Parathyroid adenoma (tissue), 2 donors: ENCODE measurements at regions not wholly inside any gene's neighbourhood (a gene's known extent, or its start where the extent isn't known, plus 50 kb on each side); places are given as distances from the start of the nearest gene placed in this dataset.
"Not testable (repeated sequence)": the region's sequence is repeated elsewhere in the genome, so short reads cannot be mapped to it uniquely, and the experiment has no call there.

Experiments used
- H2AFZ ChIP-seq: fragments of 300-600 bp; sonication (generic); one replicate; pipeline ENCODE4 v1.7.0; 2017; ENCODE audit warnings: antibody characterized with exemption, mild to moderate bottlenecking
- H3K27ac ChIP-seq: fragments of 300-600 bp; sonication (generic); one replicate; pipeline ENCODE4 v1.7.0; 2017
- H3K27me3 ChIP-seq: fragments of 300-600 bp; sonication (generic); one replicate; pipeline ENCODE4 v1.7.0; 2017; ENCODE audit warnings: low read length; ENCODE audit not compliant: control insufficient read depth, insufficient read depth
- H3K36me3 ChIP-seq: fragments of 300-600 bp; sonication (generic); one replicate; pipeline ENCODE4 v1.7.0; 2017; ENCODE audit warnings: low read length; ENCODE audit not compliant: control insufficient read depth, insufficient read depth
- H3K4me1 ChIP-seq: fragments of 300-600 bp; sonication (generic); one replicate; pipeline ENCODE4 v1.7.0; 2017; ENCODE audit warnings: control low read depth
- H3K4me2 ChIP-seq: fragments of 300-600 bp; sonication (generic); one replicate; pipeline ENCODE4 v1.7.0; 2017; ENCODE audit warnings: low read length
- H3K4me3 ChIP-seq: fragments of 300-600 bp; sonication (generic); one replicate; pipeline ENCODE4 v1.7.0; 2017; ENCODE audit warnings: low read depth, low read length
- H3K79me2 ChIP-seq: fragments of 300-600 bp; sonication (generic); one replicate; pipeline ENCODE4 v1.7.0; 2017; ENCODE audit warnings: control low read depth
- H3K9ac ChIP-seq: fragments of 300-600 bp; sonication (generic); one replicate; pipeline ENCODE4 v1.7.0; 2017; ENCODE audit warnings: mild to moderate bottlenecking
- H3K9me3 ChIP-seq: fragments of 300-600 bp; sonication (generic); one replicate; pipeline ENCODE4 v1.7.0; 2017; ENCODE audit warnings: low read length; ENCODE audit not compliant: control insufficient read depth
- TF ChIP-seq, protein P1 (sequence below): fragments of 300-600 bp; sonication (generic); IDR thresholded peaks from one replicate; pipeline ENCODE4 v1.7.0; 2017; ENCODE audit warnings: antibody characterized with exemption, mild to moderate bottlenecking
- donor health status: primary hyperparathyroidism.

DNA sequence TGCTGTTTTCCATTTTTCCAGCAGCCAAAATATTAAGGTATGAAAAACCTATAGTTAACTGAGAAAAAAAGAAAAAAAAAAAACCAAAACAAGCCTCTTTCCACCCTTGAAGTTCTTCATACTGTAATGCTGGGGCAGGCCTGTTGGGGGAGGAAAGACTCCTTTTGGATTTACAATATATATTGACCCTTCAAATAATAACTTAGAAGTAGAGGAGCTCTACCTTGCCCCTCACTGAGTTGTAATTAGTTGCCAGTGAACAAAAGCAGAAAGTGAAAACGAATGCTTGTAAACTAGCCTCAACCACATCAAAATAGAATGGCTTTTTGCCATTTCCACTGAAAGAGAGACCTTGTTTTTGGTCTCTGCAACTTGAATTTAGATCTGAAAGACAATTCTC is 326.6 kb downstream of the NR2F2 start:
- Histone ChIP-seq H3K4me3 (no peak overlapping the region), H3K36me3 (no peaks in the 10 kb centered on the region), H3K27ac (no peak overlapping the region), H3K4me2 (no peak overlapping the region), H3K4me1 (no peaks in the 10 kb centered on the region), H3K9me3 (no peaks in the 10 kb centered on the region), H2AFZ (no peak overlapping the region), H3K79me2 (no peaks in the 10 kb centered on the region), H3K27me3 (no peaks in the 10 kb centered on the region), H3K9ac (no peak overlapping the region)
- TF ChIP-seq, protein P1, sequence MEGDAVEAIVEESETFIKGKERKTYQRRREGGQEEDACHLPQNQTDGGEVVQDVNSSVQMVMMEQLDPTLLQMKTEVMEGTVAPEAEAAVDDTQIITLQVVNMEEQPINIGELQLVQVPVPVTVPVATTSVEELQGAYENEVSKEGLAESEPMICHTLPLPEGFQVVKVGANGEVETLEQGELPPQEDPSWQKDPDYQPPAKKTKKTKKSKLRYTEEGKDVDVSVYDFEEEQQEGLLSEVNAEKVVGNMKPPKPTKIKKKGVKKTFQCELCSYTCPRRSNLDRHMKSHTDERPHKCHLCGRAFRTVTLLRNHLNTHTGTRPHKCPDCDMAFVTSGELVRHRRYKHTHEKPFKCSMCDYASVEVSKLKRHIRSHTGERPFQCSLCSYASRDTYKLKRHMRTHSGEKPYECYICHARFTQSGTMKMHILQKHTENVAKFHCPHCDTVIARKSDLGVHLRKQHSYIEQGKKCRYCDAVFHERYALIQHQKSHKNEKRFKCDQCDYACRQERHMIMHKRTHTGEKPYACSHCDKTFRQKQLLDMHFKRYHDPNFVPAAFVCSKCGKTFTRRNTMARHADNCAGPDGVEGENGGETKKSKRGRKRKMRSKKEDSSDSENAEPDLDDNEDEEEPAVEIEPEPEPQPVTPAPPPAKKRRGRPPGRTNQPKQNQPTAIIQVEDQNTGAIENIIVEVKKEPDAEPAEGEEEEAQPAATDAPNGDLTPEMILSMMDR = no peak

DNA sequence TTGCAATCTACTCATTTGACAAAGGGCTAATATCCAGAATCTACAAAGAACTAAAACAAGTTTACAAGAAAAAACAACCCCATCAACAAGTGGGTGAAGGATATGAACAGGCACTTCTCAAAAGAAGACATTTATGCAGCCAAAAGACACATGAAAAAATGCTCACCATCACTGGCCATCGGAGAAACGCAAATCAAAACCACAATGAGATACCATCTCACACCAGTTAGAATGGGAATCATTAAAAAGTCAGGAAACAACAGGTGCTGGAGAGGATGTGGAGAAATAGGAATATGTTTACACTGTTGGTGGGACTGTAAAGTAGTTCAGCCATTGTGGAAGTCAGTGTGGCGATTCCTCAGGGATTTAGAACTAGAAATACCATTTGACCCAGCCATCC is 336.5 kb downstream of the NR2F2 start:
- not testable (repeated sequence) for H3K4me2 ChIP-seq, H3K36me3 ChIP-seq, H3K4me3 ChIP-seq, H3K4me1 ChIP-seq, H2AFZ ChIP-seq, H3K9ac ChIP-seq, H3K9me3 ChIP-seq, H3K79me2 ChIP-seq, H3K27ac ChIP-seq, H3K27me3 ChIP-seq

DNA sequence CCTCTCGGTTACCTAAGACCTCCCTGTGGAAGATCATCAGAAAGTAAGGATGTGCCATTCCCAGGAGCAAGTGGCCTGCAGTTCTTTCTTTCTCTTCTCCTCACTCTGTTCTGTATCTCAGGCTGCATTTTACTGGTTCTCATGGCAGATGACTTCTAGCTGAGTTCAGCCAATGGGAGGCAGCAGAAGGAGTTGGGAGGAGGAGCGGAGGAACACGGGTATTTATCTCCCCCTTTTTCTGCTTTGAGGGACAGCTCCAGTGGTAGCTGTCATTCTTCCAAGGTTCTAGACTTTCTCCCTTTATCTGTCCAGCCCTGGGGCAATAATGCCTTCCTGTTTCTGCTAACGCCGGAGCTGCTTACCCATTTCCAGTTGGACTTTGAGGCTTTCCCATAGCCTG is 339.9 kb downstream of the NR2F2 start:
- H3K9ac ChIP-seq = no peak overlapping the region
- no peaks in the 10 kb centered on the region for H3K4me1 ChIP-seq
- no peak overlapping the region for H3K4me3 ChIP-seq
- H3K27ac ChIP-seq = no peak overlapping the region
- TF ChIP-seq, protein P1 = no peak
- H2AFZ ChIP-seq = no peak overlapping the region
- no peak overlapping the region for H3K4me2 ChIP-seq
- no peaks in the 10 kb centered on the region for H3K36me3 ChIP-seq
- H3K27me3 ChIP-seq = no peaks in the 10 kb centered on the region
- H3K79me2 ChIP-seq = no peaks in the 10 kb centered on the region
- H3K9me3 ChIP-seq = no peaks in the 10 kb centered on the region

DNA sequence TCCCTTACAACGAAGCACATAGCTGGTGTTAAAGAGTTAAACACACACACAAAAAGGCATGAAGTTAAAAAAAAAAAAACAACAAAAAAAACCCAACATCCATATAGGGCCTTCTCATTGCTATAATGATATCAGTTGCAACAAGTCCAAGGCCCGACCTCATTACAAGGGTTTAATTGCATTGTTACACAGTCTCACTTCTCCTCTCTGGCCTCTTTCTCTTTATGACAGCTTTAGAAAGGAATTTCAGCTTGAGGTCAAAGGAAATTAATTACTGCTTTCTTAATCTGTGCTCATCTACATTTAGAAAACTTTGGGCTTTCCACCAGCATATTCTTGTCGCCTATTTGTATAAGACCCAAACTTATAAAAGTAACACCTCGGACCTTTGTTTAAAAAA is 342.1 kb downstream of the NR2F2 start:
- Histone ChIP-seq H3K27ac (no peak overlapping the region), H3K4me2 (no peak overlapping the region), H3K27me3 (no peaks in the 10 kb centered on the region), H3K36me3 (no peaks in the 10 kb centered on the region), H3K79me2 (no peaks in the 10 kb centered on the region), H2AFZ (no peak overlapping the region), H3K9me3 (no peaks in the 10 kb centered on the region), H3K4me3 (no peak overlapping the region), H3K9ac (no peak overlapping the region), H3K4me1 (no peaks in the 10 kb centered on the region)
- TF ChIP-seq, protein P1 = no peak

DNA sequence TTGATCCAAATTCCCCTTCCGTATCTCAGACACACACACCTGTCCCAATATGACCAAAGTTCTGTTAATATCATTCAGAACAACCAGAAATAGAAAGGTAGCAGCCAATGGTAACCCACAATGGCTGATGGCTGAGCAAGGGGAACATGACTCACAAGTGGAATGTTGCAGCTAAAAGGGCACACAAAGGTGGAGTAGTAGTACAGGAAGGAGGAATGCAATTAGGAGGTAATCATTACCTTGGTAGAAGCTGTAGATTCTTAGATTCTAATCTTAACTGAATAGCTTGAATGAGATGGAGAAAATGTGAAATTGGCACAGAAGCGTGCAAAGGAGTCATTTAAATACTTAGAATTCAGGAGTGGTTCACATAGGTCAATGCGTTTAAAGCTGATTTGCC is 347.9 kb downstream of the NR2F2 start:
- H3K9ac ChIP-seq = no peak overlapping the region
- TF ChIP-seq, protein P1 = no peak
- no peaks in the 10 kb centered on the region for H3K36me3 ChIP-seq
- H3K4me2 ChIP-seq = no peak overlapping the region
- H3K27me3 ChIP-seq = no peaks in the 10 kb centered on the region
- H3K9me3 ChIP-seq = no peaks in the 10 kb centered on the region
- no peak overlapping the region for H2AFZ ChIP-seq
- H3K4me1 ChIP-seq = no peaks in the 10 kb centered on the region
- no peaks in the 10 kb centered on the region for H3K79me2 ChIP-seq
- no peak overlapping the region for H3K27ac ChIP-seq
- H3K4me3 ChIP-seq = no peak overlapping the region
